GM18909 (cell line): ENCODE measurements at regions not wholly inside any gene's neighbourhood (a gene's known extent, or its start where the extent isn't known, plus 50 kb on each side); places are given as distances from the start of the nearest gene placed in this dataset.

Experiments
- ATAC-seq: cut with Tn5 transposase; IDR thresholded peaks from one replicate; pipeline ENCODE4 v1.9.1; 2021; ENCODE audit warnings: mild to moderate bottlenecking; ENCODE audit not compliant: unreplicated experiment, poor library complexity

- no peak for ATAC-seq
These were observed 458.9 kb downstream of the MED10 start for GRCh38 chr5:5919411-5919810.

DNA sequence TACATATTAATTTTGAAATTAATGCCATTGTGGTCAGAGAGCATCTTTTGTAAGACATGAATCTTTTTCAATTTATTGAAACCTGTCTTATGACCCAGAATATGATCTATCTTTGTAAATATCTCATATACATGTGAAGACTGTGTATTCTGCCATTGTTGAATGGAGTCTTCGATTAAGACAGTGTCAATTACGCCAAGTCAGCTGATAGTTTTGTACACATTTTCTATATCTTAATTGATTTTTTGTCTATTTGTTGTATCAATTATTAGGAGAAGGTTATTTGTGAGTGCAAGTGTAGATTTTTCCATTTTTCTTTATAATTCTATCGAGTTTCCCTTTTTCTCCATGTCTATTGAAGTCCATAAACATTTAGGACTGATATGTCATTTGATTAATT lies 471.6 kb downstream of the MED10 start:
- ATAC-seq: no peak

DNA sequence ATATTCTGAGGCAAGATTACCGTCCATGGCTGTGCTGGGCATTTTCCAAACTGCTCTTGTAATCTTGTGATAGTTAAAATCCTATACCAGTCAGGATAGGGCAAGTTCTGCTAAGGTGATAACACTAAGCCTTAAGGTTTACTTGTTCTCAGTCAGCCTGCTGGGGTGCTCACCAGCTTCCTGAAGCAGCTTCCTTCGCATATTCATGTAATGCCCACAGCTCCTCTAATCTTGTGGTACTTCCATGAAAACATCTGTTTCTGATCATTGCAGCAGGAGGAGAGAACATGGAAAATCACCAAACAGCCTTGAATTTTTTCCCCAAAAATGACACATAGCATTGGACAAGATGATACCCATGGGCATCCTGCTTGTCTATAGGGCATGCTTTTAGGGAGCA lies 473.2 kb downstream of the MED10 start:
- no peak for ATAC-seq

- no peak for ATAC-seq
These were observed 474.2 kb downstream of the MED10 start for GRCh38 chr5:5904113-5904512.

DNA sequence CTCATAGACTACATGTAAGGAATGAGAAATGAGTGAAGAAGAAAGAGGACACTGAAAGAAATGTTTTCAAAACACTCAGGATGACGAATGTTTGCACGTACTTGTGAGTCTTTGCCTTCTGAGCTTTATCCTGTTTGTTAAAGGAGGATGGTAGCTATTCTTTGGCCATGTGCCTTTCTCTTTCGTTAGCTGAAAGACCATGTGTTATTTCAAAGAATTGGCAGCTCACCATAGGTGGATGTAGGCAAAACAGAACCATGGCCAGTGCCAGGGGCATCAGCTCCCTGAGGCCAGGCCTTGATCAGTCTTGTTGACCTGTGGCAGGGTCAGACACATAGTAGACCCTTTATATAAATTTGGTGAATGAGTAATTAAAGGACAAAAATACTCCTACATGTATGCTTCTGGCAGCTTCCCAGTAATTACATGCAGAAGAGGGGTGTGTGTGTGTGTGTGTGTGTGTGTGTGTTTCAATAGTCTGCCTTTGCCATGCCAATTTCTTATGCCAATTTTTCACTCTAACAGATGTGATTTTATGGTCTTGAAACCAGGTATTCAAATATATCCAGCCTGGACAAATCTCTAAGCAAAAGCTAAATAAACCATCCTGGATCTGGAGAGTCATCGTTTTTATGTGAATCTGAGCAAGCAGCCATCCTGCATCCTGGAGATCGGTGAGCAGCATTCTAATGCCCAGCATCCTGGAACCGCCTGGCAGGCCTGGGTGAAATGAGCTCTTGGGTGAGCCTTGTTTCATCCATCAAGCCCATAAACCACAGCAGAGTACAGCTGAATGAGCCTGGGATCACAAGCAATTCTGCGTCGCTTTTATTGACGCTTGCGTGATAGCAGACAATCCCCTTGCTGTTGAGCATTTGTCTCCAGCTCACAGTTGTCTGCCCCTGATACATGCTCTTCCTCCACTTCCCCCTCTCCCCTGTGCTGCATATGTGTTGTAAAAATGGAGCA lies 475.4 kb downstream of the MED10 start:
- no peak for ATAC-seq

GRCh38 chr5:5900350-5900749 lies 477.9 kb downstream of the ICE1 start:
- ATAC-seq: no peak

DNA sequence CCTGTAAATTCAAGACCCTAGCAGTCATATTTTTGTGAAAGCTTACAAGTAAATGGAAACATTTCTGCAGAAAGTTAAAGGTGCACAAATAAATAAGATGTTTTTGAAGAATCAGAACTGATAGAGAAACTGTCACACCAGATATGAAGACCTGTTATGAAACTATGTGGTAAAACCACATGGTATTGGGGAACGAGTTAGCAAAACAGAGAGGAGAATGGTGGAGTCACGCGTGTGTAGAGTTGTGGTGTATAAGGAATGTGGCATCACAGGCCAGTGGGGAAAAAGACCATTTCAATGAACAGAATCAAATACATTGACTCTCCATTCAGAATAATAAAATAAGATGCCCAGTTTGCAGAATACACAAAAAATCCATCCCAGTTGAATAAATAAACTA lies 477.2 kb downstream of the ICE1 start:
- no peak for ATAC-seq

- ATAC-seq: no peak
These were observed 465.8 kb downstream of the ICE1 start for GRCh38 chr5:5888284-5888683.

DNA sequence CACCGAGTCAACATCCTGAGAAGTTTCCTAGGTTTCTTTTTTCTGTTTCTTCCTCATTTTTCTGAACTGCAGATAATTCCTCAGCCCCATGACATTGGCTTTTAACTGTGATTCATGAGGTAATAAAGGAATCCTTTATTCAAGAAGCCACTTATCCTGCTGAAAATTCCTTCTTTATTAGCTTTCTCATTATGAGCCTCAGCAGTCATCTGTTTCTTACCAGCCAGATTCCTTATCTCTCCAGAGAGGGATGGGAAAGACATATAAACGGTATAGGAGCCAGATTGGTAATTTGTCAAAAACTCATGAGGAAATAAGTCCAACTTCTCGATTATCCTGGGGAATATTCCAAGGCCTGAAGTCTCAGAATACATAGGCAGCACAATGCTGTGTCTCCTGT lies 465.4 kb downstream of the ICE1 start:
- ATAC-seq: no peak

DNA sequence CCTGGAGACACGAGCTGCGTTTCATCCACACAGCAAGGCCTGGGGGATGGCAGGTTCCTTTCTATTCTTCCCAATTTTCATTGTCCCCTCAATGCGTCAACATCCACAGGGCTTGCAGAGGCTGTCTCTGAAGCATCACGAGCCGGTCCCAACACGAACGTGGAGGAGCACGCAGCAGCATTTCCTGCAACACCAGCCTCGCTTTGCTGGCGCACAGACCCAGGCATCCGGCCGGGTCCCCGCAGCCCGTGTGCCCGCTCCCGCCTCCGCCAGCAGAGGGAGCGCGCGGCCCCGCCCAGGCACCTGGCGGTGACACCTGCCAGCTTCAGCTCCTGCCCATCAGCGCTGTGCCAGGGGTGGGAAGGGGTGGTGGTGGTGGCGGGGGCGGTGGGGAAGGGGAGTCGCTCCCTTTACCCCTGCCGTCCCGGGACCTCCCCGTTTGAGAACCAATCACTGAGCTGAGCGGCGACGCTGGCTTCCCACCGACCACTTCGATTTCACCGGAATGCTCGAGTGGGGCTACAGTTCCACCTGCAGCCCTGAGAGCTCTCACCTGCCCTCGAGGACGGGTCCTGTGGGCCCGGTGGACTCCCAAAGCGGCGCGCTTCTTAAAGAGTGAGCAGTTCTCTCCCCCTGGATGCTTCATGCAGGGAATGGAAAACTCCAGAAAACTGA lies 464.5 kb downstream of the ICE1 start:
- ATAC-seq: peak; percentile 79

DNA sequence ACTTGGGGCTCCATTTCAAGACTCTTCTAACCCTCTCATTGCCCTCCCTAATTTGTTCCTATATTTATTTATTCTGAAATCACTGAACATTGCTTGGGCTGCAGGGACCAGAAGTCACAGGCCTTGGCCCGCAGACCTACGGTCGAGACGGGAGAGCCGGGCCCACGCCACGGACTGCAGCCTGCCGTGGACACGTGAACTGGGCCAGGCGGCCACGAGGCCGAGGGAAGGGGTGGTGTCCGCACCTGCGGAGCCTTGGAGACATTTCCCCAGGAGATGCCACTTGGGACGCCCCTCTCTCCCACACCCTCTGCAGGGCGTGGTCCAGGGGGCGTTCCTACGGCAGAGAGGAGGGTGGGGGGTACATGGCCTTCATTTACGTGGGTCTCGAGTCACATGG lies 463.9 kb downstream of the ICE1 start:
- no peak for ATAC-seq

DNA sequence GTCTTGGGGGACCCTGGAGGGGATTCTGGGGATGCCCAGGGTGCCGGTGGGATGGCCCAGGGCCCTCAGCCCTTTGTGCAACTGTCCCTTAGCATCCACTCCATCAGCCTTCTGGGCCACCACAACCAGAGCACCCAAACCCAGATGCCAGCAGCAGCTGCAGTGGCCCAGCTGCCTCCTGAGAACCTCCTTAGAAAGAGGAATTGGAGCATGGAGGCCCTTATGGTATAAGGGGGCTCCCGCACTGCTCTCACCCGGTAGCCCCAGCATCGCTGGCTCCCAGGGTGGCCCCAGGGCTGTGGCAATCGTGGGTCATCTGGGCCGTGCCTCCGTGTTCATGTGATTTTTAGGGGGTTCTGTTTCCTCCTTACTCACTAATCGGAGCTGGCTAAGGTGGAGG lies 463.3 kb downstream of the ICE1 start:
- no peak for ATAC-seq

GRCh38 chr5:5884593-5884992 lies 462.1 kb downstream of the ICE1 start:
- ATAC-seq: no peak

- ATAC-seq: no peak
These were observed 461.1 kb downstream of the ICE1 start for GRCh38 chr5:5883562-5883961.

- no peak for ATAC-seq
These were observed 460.7 kb downstream of the ICE1 start for GRCh38 chr5:5883146-5883545.

GRCh38 chr5:5882706-5883105 lies 460.2 kb downstream of the ICE1 start:
- no peak for ATAC-seq

GRCh38 chr5:5881294-5881693 lies 458.8 kb downstream of the ICE1 start:
- ATAC-seq: no peak

DNA sequence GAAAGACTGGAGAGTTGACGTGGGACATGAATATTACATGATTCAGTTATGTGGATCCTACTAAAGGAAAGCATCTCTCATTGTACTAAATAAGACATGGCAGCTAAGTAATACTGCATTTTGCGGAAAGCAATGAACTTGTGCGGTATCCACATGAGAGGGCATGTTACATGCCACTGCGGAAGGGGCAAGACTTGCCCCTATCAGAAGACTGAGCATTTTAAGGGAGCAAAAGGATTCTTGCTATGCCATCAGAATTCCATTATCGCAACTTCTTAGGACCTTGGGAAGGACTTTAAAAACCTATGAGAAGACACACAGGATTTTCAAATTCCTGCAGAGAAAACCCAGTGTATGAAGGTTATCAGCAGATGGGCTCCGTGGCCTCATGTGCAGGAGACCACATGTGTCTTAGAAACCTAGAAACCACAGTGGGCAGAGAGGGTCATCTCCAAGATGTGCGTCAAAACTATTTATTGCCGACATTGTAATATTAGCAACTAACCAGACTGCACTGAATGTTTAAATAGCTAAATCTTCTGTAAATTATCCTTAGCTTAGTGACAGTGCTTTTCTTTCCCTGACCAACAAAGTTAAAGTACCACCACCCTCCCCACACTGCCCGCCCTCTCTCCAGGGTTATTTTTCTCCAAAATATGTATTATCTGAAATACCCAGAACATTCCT lies 457.7 kb downstream of the ICE1 start:
- no peak for ATAC-seq

DNA sequence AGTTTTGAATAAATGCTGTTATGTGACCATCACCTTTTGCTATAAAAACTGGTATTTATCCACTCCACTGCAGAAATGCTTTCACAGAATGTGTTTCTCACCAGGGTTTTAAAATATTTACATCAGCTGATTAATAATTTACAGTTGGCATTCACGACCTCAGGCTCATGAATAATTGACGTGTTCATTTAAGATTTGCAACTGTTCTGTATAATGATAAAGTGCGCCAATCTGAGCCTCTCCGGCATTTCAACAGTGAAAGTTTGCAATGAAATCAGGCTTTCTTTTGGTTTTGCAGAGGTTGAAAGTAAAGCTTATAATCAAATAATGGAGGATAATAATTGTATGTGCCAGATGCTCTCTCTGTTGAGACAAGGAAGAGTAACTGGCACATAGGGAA lies 434.9 kb downstream of the ICE1 start:
- no peak for ATAC-seq

DNA sequence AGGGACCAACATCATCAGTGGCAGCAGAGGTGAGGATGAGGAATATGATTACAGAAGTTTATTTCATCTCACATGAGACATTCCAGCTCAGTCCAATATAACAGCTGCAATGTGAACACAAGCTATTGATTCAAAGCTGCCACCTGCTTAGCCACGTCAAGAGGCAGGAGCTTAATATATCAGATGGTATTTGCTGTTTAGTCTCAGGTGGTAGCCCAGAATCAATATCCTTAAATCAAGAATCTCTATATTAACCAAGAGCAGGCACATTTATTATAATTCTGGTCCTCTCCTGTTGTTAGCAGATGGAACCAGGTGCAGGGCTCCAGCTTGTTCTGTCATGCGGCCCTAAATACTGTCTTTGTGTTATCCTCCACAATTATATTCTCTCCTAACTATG lies 431.6 kb downstream of the ICE1 start:
- ATAC-seq: no peak

DNA sequence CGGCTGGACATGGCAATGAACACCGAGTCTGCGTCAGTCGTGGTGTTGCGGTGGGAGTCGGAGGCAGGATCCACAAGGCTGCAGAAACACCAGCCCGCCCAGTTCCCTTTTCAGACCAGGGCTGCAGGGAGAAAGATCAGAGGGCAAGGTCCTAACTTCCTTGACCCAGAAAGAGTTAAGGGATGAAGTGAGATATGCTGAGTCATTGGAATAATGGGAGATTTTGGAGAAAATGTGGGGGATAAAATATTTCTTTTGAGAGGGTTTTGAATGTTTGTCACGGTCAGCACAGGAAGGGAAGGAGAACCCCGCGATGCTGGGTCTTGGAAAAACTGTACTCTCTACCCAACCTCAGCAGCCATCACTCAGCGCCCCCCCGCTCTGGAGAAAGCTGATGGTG lies 416.0 kb downstream of the ICE1 start:
- no peak for ATAC-seq
